IPS DF 6.9 (cell line): ENCODE measurements at regions not wholly inside any gene's neighbourhood (a gene's known extent, or its start where the extent isn't known, plus 50 kb on each side); places are given as distances from the start of the nearest gene placed in this dataset.

Experiments
- DNase-seq: peaks from one replicate; pipeline ENCODE4 v3.0.0-alpha.2; 2013; ENCODE audit warnings: low read depth, low spot score
- H3K27ac ChIP-seq: one replicate; pipeline ENCODE4 v1.5.1; 2013; ENCODE audit warnings: low read length, control low read depth
- H3K27me3 ChIP-seq: 2 replicates; pipeline ENCODE4 v1.6.1; 2013; ENCODE audit warnings: mild to moderate bottlenecking, low read length; ENCODE audit not compliant: control insufficient read depth, insufficient read depth
- H3K36me3 ChIP-seq: 2 replicates; pipeline ENCODE4 v1.6.1; 2013; ENCODE audit warnings: low read length; ENCODE audit not compliant: control insufficient read depth, insufficient read depth
- H3K4me1 ChIP-seq: 2 replicates; pipeline ENCODE4 v1.6.1; 2013; ENCODE audit warnings: low read length; ENCODE audit not compliant: control insufficient read depth, insufficient read depth
- H3K4me3 ChIP-seq: 2 replicates; pipeline ENCODE4 v1.5.1; 2013; ENCODE audit warnings: mild to moderate bottlenecking, low read length
- H3K9me3 ChIP-seq: 2 replicates; pipeline ENCODE4 v1.6.1; 2013; ENCODE audit warnings: low read length, inconsistent platforms; ENCODE audit not compliant: control insufficient read depth, insufficient read depth
- WGBS: extraction: QIAGEN DNeasy Blood & Tissue Kit; methylation state at CpG from one replicate; pipeline ENCODE4 v1.1.7; 2013; ENCODE audit warnings: mixed read lengths, missing lambda C conversion rate; ENCODE audit not compliant: insufficient read length, insufficient coverage; 5-methylcytosine and 5-hydroxymethylcytosine counted together

- Histone ChIP-seq H3K36me3 (no peaks in the 10 kb centered on the region), H3K27ac (no peak overlapping the region), H3K27me3 (no peaks in the 10 kb centered on the region), H3K4me3 (no peak overlapping the region), H3K4me1 (no peaks in the 10 kb centered on the region), H3K9me3 (no peaks in the 10 kb centered on the region)
- no peak for DNase-seq
- WGBS, result no CpG with 5 or more reads among the region's 5 CpGs
Observed at GRCh38 chr4:117224256-117224655, 138.9 kb upstream of the TRAM1L1 start.

GRCh38 chr4:117225471-117225870, 140.1 kb upstream of the TRAM1L1 start:
- Histone ChIP-seq H3K36me3 (no peaks in the 10 kb centered on the region), H3K27ac (no peak overlapping the region), H3K27me3 (no peaks in the 10 kb centered on the region), H3K4me3 (no peak overlapping the region), H3K4me1 (no peaks in the 10 kb centered on the region), H3K9me3 (no peaks in the 10 kb centered on the region)
- WGBS, result no CpG with 5 or more reads among the region's 3 CpGs
- DNase-seq, result no peak

- Histone ChIP-seq H3K27me3 (no peaks in the 10 kb centered on the region), H3K4me1 (no peaks in the 10 kb centered on the region), H3K9me3 (no peaks in the 10 kb centered on the region), H3K36me3 (no peaks in the 10 kb centered on the region), H3K27ac (no peak overlapping the region), H3K4me3 (no peak overlapping the region)
- no CpG with 5 or more reads among the region's 1 CpG for WGBS
- DNase-seq, result no peak
Observed at GRCh38 chr4:117227925-117228324, 142.5 kb upstream of the TRAM1L1 start.

- Histone ChIP-seq H3K9me3 (no peaks in the 10 kb centered on the region), H3K27me3 (no peaks in the 10 kb centered on the region), H3K36me3 (no peaks in the 10 kb centered on the region), H3K4me1 (no peaks in the 10 kb centered on the region), H3K27ac (no peak overlapping the region), H3K4me3 (no peak overlapping the region)
- no CpG with 5 or more reads among the region's 6 CpGs for WGBS
- DNase-seq, result no peak
Observed at GRCh38 chr4:117239434-117239833, 154.1 kb upstream of the TRAM1L1 start.

- no peak overlapping the region for H3K27ac ChIP-seq
- WGBS, result 100% methylated on average over 2 of the region's 3 CpGs
- no peaks in the 10 kb centered on the region for H3K4me1 ChIP-seq
- no peaks in the 10 kb centered on the region for H3K27me3 ChIP-seq
- no peak for DNase-seq
- H3K4me3 ChIP-seq, result no peak overlapping the region
- H3K36me3 ChIP-seq, result no peaks in the 10 kb centered on the region
- H3K9me3 ChIP-seq, result no peaks in the 10 kb centered on the region
Observed at GRCh38 chr4:117249333-117249732, 164.0 kb upstream of the TRAM1L1 start.

GRCh38 chr4:117264072-117264471, 178.7 kb upstream of the TRAM1L1 start:
- no peak for DNase-seq
- Histone ChIP-seq H3K9me3 (no peaks in the 10 kb centered on the region), H3K4me3 (no peak overlapping the region), H3K36me3 (no peaks in the 10 kb centered on the region), H3K27me3 (no peaks in the 10 kb centered on the region), H3K27ac (no peak overlapping the region), H3K4me1 (no peaks in the 10 kb centered on the region; the same call in 1 of the 2 replicates)
- WGBS, result no CpG with 5 or more reads among the region's 3 CpGs

GRCh38 chr4:117267317-117267716, 181.9 kb upstream of the TRAM1L1 start:
- H3K27ac ChIP-seq, result no peak overlapping the region
- WGBS, result no CpG with 5 or more reads among the region's 3 CpGs
- no peaks in the 10 kb centered on the region for H3K36me3 ChIP-seq
- no peaks in the 10 kb centered on the region for H3K27me3 ChIP-seq
- no peaks in the 10 kb centered on the region for H3K9me3 ChIP-seq
- H3K4me1 ChIP-seq, result no peaks in the 10 kb centered on the region
- DNase-seq, result no peak
- H3K4me3 ChIP-seq, result no peak overlapping the region

GRCh38 chr4:117284736-117285135, 199.4 kb upstream of the TRAM1L1 start:
- Histone ChIP-seq H3K27me3 (no peaks in the 10 kb centered on the region), H3K4me3 (no peak overlapping the region), H3K4me1 (no peaks in the 10 kb centered on the region), H3K36me3 (no peaks in the 10 kb centered on the region), H3K9me3 (no peaks in the 10 kb centered on the region), H3K27ac (no peak overlapping the region)
- DNase-seq, result no peak

- Histone ChIP-seq H3K27ac (no peak overlapping the region), H3K36me3 (no peaks in the 10 kb centered on the region), H3K27me3 (no peaks in the 10 kb centered on the region), H3K4me3 (no peak overlapping the region), H3K9me3 (no peaks in the 10 kb centered on the region), H3K4me1 (no peaks in the 10 kb centered on the region)
- no CpG with 5 or more reads among the region's 1 CpG for WGBS
- DNase-seq, result no peak
Observed at GRCh38 chr4:117293784-117294183, 208.4 kb upstream of the TRAM1L1 start.

GRCh38 chr4:117302226-117302625, 216.8 kb upstream of the TRAM1L1 start:
- no CpG with 5 or more reads among the region's 2 CpGs for WGBS
- no peaks in the 10 kb centered on the region for H3K9me3 ChIP-seq
- no peak overlapping the region for H3K4me3 ChIP-seq
- H3K27ac ChIP-seq, result no peak overlapping the region
- H3K36me3 ChIP-seq, result no peaks in the 10 kb centered on the region
- H3K4me1 ChIP-seq, result no peaks in the 10 kb centered on the region
- H3K27me3 ChIP-seq, result no peaks in the 10 kb centered on the region
- no peak for DNase-seq

GRCh38 chr4:117311215-117311614, 225.8 kb upstream of the TRAM1L1 start:
- no peaks in the 10 kb centered on the region for H3K9me3 ChIP-seq
- no peaks in the 10 kb centered on the region for H3K4me1 ChIP-seq
- no peak for DNase-seq
- 100% methylated on average over 2 of the region's 2 CpGs for WGBS
- H3K36me3 ChIP-seq, result no peaks in the 10 kb centered on the region
- no peak overlapping the region for H3K27ac ChIP-seq
- no peaks in the 10 kb centered on the region for H3K27me3 ChIP-seq
- H3K4me3 ChIP-seq, result no peak overlapping the region
